ENCODE measurements at regions not wholly inside any gene's neighbourhood (a gene's known extent, or its start where the extent isn't known, plus 50 kb on each side); places are given as distances from the start of the nearest gene placed in this dataset.

- DNase-seq: no peak
- H3K27ac Mint-ChIP-seq: no peak overlapping the region
- H3K4me3 Mint-ChIP-seq: no peak overlapping the region
- H3K36me3 Mint-ChIP-seq (ENCODE audit: low read depth): no peaks in the 10 kb centered on the region
- H3K27me3 Mint-ChIP-seq (ENCODE audit: insufficient read depth): peaks cover 2% of the 10 kb centered on the region; the same call in 1 of the 2 replicates
- H3K4me1 Mint-ChIP-seq (ENCODE audit: low read depth): peaks cover 42% of the 10 kb centered on the region
- TF ChIP-seq CTCF (IDR thresholded peaks at IDR 0.05): no peak
- no peaks in the 10 kb centered on the region for H3K9me3 Mint-ChIP-seq
Observed at GRCh38 chr12:127192391-127192790, 1074.6 kb upstream of the TMEM132C start.

GRCh38 chr12:127193341-127193740 is 1073.6 kb upstream of the TMEM132C start:
- H3K36me3 Mint-ChIP-seq (ENCODE audit: low read depth): no peaks in the 10 kb centered on the region
- DNase-seq: no peak
- no peaks in the 10 kb centered on the region for H3K9me3 Mint-ChIP-seq
- H3K4me1 Mint-ChIP-seq (ENCODE audit: low read depth): peaks cover 42% of the 10 kb centered on the region
- peaks cover 4% of the 10 kb centered on the region; the same call in 1 of the 2 replicates for H3K27me3 Mint-ChIP-seq (ENCODE audit: insufficient read depth)
- TF ChIP-seq CTCF (IDR thresholded peaks at IDR 0.05): no peak
- H3K4me3 Mint-ChIP-seq: no peak overlapping the region
- H3K27ac Mint-ChIP-seq: no peak overlapping the region

- Mint-ChIP-seq H3K4me1 (ENCODE audit: low read depth) (peaks cover 42% of the 10 kb centered on the region), H3K9me3 (no peaks in the 10 kb centered on the region), H3K27me3 (ENCODE audit: insufficient read depth) (peaks cover 4% of the 10 kb centered on the region; the same call in 1 of the 2 replicates), H3K27ac (no peak overlapping the region), H3K36me3 (ENCODE audit: low read depth) (no peaks in the 10 kb centered on the region), H3K4me3 (no peak overlapping the region)
- TF ChIP-seq CTCF (IDR thresholded peaks at IDR 0.05): no peak
- DNase-seq: no peak
Observed at GRCh38 chr12:127194176-127194575, 1072.8 kb upstream of the TMEM132C start.

GRCh38 chr12:127205781-127206555 is 1061.0 kb upstream of the TMEM132C start:
- H3K27ac Mint-ChIP-seq: no peak overlapping the region
- H3K4me1 Mint-ChIP-seq (ENCODE audit: low read depth): peaks cover 5% of the 10 kb centered on the region; the same call in 1 of the 2 replicates
- H3K9me3 Mint-ChIP-seq: peaks cover 6% of the 10 kb centered on the region; the same call in 1 of the 2 replicates
- H3K27me3 Mint-ChIP-seq (ENCODE audit: insufficient read depth): no peaks in the 10 kb centered on the region
- no peak for DNase-seq
- H3K36me3 Mint-ChIP-seq (ENCODE audit: low read depth): 0 out of 2 replicates have a peak, but pooled peaks cover 6% of the 10 kb centered on the region
- no peak for TF ChIP-seq CTCF (IDR thresholded peaks at IDR 0.05)
- no peak overlapping the region for H3K4me3 Mint-ChIP-seq

- no peaks in the 10 kb centered on the region for H3K36me3 Mint-ChIP-seq (ENCODE audit: low read depth)
- H3K27me3 Mint-ChIP-seq (ENCODE audit: insufficient read depth): peaks cover 2% of the 10 kb centered on the region; the same call in 1 of the 2 replicates
- TF ChIP-seq CTCF (IDR thresholded peaks at IDR 0.05): no peak
- H3K27ac Mint-ChIP-seq: no peak overlapping the region
- no peak for DNase-seq
- peaks cover 13% of the 10 kb centered on the region for H3K4me1 Mint-ChIP-seq (ENCODE audit: low read depth)
- H3K9me3 Mint-ChIP-seq: no peaks in the 10 kb centered on the region
- no peak overlapping the region for H3K4me3 Mint-ChIP-seq
Observed at GRCh38 chr12:127209318-127209717, 1057.7 kb upstream of the TMEM132C start.
